GM12891 (cell line): ENCODE measurements at regions not wholly inside any gene's neighbourhood (a gene's known extent, or its start where the extent isn't known, plus 50 kb on each side); places are given as distances from the start of the nearest gene placed in this dataset.

ENCODE experiments used
- PAX5 ChIP-seq: IDR thresholded peaks from 2 replicates; pipeline ENCODE4 v1.6.1; 2011; ENCODE audit warnings: low read length, moderate library complexity, mild to moderate bottlenecking; ENCODE audit not compliant: insufficient read depth, severe bottlenecking
- POLR2A ChIP-seq: IDR thresholded peaks from 2 replicates; pipeline ENCODE4 v1.6.1; 2011; ENCODE audit warnings: low read depth, low read length, control low read depth
- POLR2AphosphoS5 ChIP-seq: IDR thresholded peaks from 2 replicates; pipeline ENCODE4 v1.6.1; 2011; ENCODE audit warnings: low read depth, low read length, control low read depth
- POU2F2 ChIP-seq: IDR thresholded peaks from 2 replicates; pipeline ENCODE4 v1.6.1; 2011; ENCODE audit warnings: low read depth, mild to moderate bottlenecking, control low read depth, low read length, moderate library complexity
- SPI1 ChIP-seq: IDR thresholded peaks from 2 replicates; pipeline ENCODE4 v1.6.1; 2011; ENCODE audit warnings: low read depth, low read length, control low read depth
- TAF1 ChIP-seq: IDR thresholded peaks from 2 replicates; pipeline ENCODE4 v1.6.1; 2011; ENCODE audit warnings: low read depth, low read length, control low read depth

GRCh38 chr21:35705237-35705887 is 355.0 kb downstream of the SETD4 start:
- TF ChIP-seq POLR2AphosphoS5 (no peak), TAF1 (no peak), POLR2A (no peak), PAX5 (no peak), SPI1 (no peak), POU2F2 (no peak)
